ENCODE measurements at regions not wholly inside any gene's neighbourhood (a gene's known extent, or its start where the extent isn't known, plus 50 kb on each side); places are given as distances from the start of the nearest gene placed in this dataset.

- TF ChIP-seq CTCF (IDR thresholded peaks at IDR 0.05) (no peak), REST (IDR thresholded peaks at IDR 0.05; ENCODE audit: insufficient read depth in 1 of 2, low read depth in 2 of 2, low read length in 1 of 2) (no peak), POLR2AphosphoS5 (IDR thresholded peaks at IDR 0.05; ENCODE audit: low read depth, low read length) (no peak), SIN3A (IDR thresholded peaks at IDR 0.05; ENCODE audit: borderline replicate concordance, insufficient read depth, low read depth, low read length) (no peak)
These were observed 415.6 kb downstream of the GJA1 start for GRCh38 chr6:121851056-121851455.

Measured in Panc1 (cell line).